ENCODE measurements at regions not wholly inside any gene's neighbourhood (a gene's known extent, or its start where the extent isn't known, plus 50 kb on each side); places are given as distances from the start of the nearest gene placed in this dataset.

GRCh38 chr1:157262891-157263290 is 124.7 kb upstream of the ETV3 start:
- TF ChIP-seq CTCF (IDR thresholded peaks at IDR 0.05 in 4 of 5, conservative IDR thresholded peaks at IDR 0.05 in 1 of 5), result no peak
- TF ChIP-seq POLR2A (IDR thresholded peaks at IDR 0.05), result no peak

Data from gastrocnemius medialis (tissue), 4 donors.